HG02870 (cell line): ENCODE measurements at regions not wholly inside any gene's neighbourhood (a gene's known extent, or its start where the extent isn't known, plus 50 kb on each side); places are given as distances from the start of the nearest gene placed in this dataset.

ENCODE experiments used
- ATAC-seq: cut with Tn5 transposase; IDR thresholded peaks from one replicate; pipeline ENCODE4 v1.9.1; 2021; ENCODE audit warnings: mild to moderate bottlenecking, moderate library complexity; ENCODE audit not compliant: unreplicated experiment

DNA sequence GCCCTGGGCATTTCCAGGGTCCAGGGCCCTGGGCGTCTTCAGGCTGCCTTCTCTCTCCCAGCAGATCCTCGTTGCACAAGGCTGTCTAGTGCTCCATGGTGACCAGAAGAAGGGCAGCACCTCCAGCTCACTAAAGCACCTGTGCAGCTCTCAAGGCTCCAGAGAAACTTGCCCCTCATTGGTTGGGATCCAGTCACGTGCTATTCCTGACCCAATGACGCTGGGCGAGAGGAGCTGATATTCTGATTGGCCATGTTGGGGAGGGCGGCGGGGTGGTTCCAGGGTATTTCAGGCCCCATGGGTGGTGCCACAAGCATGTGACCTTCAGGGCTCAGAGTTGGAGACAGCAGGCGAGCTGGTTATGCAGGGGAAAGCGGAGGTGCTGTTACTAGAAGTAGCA is 309.1 kb downstream of the TOX3 start:
- no peak for ATAC-seq

DNA sequence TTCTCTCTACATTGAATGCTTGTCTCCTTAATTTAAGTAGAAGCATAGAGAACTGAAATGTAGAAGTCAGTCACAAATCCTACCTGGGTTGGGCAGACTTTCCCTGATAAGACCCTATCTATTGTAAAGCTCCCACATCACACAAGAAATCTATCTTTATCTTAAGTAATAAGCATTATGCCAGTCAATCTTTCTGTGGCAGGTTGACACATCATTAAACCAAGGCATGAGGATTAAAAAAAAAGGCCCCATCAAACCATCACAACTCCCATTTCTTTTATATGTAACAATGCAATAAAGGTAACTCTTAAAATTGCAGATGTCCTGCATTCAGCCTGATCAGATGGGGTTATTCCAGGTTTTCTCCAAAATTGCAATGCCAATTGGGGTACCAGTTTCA is 311.8 kb downstream of the TOX3 start:
- ATAC-seq = no peak

DNA sequence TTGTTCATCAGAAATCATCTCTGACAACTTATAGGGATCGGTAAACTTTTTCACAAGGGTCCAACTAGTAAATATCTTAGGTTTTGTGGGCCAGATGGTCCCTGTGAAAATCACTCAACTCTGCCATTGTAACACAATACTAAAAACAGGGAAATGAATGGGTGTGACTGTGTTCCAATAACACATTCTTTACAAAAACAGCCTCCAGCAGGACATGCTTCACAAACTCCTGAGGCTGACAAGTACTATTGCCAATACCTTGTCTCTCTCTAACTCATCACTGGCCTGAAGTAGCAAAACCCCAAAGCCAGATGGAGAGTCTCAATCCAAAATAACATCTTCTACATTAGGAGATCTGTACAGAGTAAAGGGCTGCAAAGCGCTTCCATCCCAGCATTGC is 312.3 kb downstream of the TOX3 start:
- ATAC-seq = no peak

DNA sequence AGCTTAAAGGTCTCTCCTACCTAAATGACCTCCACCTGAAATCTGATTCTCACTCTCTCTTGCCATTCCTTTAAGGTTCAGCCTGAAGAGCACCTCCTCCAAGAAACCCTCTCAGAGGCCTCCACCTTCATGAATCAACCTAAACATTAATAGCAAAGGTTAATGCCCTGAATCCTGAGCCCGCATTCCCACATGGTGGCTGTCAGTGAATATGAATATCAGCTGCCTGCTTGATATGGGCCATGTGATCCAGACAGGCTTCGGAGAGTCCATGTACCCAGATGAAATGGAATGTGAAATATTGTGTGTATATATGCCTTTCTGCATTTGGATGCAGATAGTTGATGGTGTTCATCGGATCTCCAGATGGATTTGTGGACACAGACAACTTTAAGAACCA is 317.5 kb downstream of the TOX3 start:
- ATAC-seq = no peak

DNA sequence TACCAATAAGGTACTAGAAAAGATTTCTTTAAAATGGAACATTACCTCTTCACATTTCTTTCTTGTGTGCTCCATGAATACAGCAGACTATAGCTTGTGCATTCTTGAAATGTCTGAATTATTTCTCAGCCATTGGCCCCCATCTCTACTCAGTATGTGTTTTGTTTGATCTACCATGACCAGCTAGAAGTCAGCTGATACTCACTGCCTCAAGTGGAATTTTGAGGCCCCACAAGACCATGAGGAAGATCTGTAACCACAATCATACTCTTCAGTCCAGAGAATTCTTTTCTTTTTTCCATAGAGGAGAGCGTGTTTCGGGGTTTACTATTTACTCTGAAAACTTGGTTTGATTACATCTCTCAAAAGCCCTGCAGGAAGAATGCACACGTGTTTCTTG is 319.1 kb downstream of the TOX3 start:
- ATAC-seq = no peak

DNA sequence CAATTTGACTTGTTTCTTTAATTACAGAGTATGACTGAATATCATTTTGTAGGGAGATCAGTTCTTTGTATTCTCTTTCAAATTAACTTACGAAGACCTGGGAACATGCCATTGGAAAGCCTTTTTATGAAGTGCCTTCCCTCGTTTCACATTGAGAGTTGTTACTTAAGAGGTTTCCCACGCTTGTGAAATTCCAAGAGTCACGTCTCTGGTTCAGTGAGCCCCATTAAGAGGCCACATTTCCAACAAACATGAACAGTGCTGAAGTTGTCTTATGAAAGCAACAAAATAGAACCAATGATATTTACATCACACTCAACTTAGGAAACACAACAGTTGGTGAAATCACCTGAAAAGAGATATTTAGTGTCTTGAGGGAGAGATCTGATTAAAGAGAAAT is 334.1 kb downstream of the TOX3 start:
- no peak for ATAC-seq

DNA sequence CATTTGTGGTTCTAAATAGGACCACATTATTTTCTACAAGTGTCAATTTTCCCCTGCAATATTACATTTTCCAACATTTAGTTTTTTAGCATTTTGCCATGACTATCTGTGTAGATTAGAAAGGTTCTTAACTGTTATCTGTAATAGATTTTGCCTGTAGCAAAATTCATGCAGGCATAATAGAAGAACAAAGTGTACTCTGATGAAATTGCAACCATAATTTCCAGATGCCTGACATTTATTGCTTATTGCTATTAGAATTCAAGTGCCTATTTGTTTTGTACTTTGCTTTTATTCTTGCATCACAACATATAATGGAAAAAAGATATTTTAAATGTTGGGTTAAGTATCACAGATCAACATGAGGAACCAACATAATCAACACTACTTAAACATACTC is 337.7 kb downstream of the TOX3 start:
- ATAC-seq = no peak

DNA sequence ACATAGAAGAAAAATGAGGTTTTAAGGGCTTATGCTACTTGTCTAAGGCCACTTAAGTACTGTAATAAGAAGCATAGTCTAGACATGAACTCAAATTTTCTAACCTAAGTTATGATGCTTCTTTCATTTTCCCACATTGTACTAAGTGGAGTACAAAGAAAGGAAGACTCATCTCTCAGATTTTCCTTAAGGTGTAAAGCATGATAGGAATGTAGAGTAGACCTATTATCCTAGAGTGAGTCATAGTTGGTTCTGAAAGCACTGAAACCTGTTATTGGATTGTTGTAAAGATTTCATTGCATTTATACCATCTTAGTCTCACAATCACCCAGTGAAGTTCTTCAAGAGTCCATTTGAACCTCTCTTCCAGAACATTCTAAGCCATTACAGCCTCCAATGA is 343.8 kb downstream of the TOX3 start:
- ATAC-seq = no peak

DNA sequence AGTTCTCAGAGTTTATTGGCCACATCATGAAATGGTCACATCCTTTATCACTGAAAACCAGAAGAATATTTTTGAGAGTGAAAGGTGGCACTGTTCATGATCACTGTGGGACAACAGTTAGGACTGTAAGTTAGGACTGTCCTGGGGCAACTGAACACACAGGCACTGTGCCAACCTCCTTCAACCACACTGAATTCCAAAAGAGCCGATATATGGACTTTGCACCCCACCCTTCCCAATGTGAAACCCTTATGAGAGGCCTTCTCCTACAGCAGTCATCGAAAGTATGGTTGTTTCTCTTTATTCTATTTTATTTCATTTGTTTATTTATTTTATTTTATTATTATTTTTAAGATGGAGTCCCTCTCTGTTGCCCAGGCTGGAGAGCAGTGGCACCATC is 353.5 kb downstream of the TOX3 start:
- ATAC-seq = no peak

DNA sequence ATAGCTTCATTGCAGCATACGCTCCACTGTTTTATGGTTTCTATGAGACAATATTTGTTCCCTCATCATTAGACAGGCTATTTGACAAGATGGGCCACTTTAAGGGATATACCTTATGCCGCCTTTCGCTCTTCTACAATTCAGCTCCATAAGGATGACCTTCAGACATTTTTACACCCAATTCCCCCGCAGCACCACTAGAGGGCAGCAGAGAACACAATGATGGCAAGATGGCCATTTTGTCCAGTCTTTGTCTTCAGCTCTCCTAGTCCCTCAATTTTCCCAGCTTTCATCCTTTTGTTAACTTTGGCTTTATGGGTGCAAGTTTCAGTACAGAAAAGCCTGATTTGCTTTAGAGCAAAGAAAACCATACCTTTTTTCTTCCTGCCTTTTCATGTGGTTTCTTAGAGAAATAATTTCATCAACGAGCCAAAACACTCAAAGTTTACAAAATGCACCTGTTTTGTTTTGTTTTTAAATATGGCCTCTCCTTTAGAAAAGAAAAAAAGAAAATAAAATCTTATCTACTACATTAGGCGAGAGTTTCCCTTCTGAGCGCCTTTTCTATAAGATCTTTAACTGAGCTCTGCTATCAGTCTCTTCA is 355.3 kb downstream of the TOX3 start:
- no peak for ATAC-seq

DNA sequence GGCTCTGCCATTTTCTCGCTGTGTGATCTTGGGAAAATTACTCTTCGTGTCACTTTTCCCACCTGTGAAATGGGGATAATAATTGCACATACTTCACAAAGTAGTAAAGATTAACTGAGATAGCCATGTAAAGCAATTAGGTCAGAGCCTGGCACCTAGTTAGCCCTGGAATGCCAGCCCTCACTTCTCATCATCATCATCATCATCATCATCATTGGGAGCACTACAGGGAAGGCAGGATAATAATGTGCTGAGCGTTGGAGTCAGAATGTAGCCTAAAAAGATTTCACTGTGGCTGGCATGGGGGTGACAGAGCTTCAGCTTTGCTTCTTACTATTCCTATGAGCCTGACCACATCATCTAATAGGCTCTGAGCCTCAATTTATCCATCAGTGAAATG is 362.6 kb downstream of the TOX3 start:
- no peak for ATAC-seq

DNA sequence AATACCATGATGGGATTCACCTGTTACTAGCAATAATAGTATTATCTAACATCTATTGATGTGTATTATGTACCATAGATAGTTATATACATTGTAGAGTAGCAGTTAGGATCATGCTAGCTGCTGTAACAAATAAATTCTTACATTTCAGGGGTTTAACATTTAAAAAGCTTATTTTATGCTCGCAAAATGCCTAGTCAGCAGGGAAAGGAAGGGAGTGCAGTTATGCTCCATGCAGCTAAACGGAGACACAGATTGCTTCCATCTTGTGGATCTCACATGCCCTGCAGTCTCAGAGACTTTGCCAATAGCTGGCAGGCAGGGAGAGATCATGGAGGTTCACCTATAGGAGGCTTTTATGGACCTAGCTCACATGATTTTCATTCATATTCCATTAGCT is 364.1 kb downstream of the TOX3 start:
- no peak for ATAC-seq

DNA sequence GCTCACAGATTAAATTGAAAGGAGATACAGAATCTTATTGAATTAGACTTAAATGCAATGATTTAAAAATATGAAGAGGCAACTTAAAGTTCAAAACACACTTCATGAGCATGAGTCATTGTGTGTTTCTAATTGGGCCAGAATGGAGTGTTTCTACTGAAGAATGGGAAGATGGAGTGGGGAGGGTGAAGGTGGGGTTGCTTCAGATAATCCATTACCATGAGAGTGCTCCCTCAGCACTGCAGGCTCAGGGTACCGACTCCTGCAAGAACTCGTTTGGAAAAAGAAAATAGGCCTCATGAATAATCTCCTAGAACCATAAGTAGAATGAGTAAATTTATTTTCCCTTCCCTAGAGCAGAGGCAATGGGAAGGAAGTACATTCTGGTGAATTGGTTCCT is 372.8 kb downstream of the TOX3 start:
- ATAC-seq = no peak

DNA sequence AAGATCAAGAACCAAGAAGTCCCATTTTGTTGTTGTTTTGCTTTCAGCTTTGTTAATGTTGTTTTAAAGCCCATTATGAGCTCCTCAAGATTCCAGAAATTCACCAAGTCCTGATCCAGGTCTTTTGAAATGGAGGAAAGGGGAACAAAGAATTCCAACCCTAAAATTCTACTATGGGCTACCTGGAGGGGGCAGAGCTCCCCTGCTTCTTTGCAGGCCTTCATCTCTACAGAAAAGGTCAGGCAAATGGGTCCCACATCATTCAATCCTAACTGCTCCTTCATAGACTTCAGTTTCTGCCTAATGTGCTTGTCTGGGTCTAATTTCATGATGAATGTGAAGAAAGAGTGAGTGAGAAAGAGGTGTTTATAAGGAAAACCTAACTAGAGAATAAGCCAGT is 375.5 kb downstream of the TOX3 start:
- ATAC-seq = no peak

DNA sequence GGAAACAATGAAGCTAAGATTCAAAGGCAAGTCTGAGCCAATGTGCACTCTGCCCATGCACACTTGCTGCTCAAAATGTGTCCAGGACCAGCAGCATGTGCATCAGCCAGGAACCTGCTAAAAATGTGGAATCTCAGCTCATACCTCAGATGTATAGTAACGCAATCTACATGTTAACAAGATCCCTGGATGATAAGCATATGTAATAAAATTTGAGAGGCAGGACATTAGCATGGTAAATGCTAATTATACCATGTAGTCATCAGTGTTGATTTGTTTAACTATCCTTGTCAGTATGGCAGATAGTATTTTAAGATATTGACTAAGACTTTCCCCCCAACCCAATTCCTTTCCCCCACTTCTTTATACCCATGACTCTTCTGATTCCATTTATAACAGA is 379.6 kb downstream of the TOX3 start:
- ATAC-seq = no peak

DNA sequence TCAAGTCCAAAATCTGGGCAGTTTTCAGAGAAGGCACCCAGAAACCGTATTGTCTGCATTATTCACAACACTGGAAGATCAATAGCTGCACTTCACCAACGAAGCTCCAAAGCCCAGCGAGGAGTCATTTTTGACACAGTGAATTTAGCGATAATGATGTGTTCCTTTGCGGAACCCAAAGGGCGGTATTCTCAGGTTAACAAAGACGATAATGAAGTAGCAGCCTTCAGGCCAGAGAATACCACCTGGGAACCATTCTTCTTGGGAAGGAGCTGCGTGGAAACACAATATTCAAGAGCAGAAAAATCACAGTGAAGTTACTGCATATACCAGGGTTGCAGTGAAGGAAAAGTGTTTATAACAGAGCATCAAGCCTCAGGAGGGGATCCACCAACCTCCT is 381.0 kb downstream of the TOX3 start:
- ATAC-seq = no peak

DNA sequence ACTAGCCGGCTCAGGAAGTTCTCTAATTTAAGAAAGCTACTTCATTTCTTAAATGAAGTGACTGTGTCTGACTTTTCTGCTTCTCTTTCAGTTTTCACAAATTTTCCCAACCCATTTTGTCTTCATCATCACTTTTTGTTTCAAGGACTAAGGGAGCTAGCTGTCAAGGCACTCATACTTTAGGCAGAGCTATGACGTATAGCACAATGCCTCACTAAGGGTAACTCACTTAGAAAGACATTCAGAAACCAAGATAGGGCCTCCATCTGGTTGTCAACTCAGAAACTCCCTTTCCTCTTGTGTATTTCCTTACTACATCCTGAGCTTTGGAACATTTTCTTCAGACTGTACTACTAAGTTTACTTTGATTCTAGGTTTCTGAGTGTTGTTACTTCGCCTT is 397.9 kb downstream of the TOX3 start:
- no peak for ATAC-seq

DNA sequence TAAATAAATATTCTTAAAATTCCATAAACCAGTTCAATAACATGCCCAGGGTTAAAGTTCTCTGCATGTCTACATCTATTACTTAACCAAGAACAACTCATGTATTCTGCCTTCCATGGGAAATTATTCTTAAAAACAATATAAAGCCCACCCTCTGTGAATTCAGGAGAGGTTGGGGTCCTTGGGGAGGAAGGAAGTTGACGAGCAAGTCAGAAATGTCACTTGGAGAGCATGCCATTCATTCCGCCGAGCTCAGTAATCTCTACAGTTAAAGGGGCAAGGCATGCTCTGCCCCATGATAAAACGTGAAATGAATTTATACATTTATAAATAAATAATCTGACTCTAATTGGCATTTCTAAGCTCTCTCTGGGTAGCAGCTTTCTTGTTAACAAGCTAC is 405.1 kb downstream of the TOX3 start:
- ATAC-seq = no peak

DNA sequence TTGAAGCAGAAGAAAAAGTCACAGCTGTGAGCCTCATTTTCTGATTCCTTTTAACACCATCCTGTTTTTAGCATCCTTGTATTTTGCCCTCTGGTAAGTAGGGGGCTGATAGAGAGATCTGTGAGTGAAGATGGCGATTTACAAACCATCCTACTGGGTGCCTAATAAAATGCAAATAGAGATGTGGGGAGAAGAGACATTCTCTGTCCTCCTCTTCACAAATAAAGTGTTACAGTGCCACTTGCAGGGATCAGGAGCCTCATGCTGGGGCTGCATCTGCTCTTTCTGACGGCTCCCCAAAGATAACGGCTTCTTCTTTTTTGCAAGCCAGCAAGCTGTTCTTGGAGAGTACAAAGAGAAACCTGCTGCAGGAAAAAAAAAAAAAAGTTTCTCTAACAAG is 418.6 kb downstream of the TOX3 start:
- no peak for ATAC-seq

DNA sequence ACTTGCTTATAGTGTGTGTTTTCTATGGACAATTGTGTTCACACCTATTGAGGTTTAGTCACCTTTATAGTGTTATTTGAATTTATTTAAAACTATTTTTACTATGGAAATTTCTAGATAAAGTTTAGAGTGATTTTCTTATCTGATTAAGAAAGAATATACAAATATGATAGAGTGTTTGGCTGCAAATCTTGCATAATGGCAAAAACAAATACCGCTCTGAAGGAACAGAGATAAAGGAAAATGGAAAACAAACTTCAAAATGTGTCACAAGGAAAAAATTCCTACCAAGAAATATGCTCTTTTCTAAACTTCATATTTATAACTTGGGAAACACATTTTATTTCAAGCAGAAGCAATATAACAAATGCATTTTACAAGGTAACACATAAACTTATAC is 423.1 kb downstream of the TOX3 start:
- no peak for ATAC-seq

DNA sequence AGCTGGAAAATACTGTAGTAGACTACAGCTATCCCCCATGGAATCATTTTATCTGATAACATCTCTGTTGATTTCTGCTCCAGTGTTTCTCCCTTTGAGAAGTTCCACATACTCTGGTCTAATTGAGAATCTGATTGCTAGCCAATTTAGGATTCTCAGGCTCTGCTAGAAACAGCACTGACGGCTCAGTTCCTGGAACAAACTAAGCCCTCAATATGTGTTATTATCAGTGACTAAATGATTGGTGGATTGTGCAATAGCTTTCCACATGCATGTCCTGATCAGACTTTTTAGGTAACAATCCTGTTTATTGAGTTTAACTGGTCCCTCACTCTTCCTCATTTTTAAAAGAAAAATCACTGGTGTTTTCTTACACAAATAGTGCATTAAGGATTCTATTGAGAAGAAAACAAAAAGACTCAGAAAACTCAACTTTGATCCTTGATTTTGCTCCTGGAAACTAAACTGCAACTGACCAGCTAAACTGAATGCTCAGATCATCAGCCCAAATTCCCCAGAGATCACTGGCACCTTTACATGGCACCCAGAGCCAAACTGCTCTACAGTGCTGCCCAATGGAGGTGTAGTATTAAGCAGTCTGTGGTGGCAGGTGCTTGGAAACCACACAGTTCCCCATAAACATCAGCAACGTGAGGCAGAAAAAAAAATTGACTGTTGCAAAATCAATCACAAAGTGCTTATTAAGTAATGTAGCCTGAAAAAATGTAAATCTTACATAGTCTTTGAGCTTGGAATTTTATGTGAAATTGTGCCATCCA is 423.7 kb downstream of the TOX3 start:
- ATAC-seq = no peak

DNA sequence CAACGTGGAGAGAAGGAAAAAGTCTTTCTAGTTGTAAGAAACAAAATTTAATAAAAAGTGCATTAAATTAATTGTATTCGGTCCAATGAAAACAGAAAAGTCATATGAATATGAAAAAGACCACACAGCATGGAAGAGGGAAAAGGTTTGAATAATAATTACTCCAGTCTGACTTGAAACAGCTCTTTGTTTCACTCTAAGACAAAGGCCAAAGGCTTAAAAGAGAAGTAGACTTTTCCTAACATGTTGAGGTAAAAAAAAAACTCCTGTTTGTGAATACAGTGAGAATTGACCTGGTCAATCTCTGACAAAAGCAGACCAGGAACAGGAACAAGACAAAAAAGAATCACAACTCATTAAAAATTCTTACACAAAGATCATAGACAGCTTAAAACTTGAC is 429.8 kb downstream of the TOX3 start:
- ATAC-seq = no peak

DNA sequence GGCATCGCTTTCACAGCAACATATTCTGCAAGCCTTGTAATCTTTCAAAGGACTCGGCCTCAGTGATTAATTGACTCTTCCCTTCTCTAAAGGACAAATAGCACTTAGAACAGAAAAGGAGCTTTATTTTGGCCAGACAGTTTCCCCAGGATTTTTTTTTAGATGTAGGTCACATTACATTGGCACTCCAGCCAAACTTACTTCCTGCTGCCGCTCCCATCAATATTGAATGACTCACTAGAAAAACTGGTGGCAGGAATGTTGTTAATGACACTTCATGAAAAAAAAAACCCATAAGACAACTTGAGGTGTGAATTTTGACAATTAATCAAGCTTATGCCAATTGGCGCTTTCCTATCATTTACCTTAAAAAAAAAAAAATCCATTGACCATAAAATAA is 432.6 kb downstream of the TOX3 start:
- ATAC-seq = no peak
